Thyroid gland (tissue), 4 donors: ENCODE measurements at regions not wholly inside any gene's neighbourhood (a gene's known extent, or its start where the extent isn't known, plus 50 kb on each side); places are given as distances from the start of the nearest gene placed in this dataset.

Experiments
- CTCF ChIP-seq, 6 experiments: fragments of 200-600 bp in 3 of 6; fragments of 450-650 bp in 3 of 6; sonication (generic) in 3 of 6; IDR thresholded peaks; one replicate each; pipeline ENCODE4 v1.5.1; 2016 to 2019; ENCODE audit warnings: antibody characterized with exemption in 6 of 6, mild to moderate bottlenecking in 2 of 6, inconsistent platforms in 1 of 6, moderate library complexity in 1 of 6
- POLR2A ChIP-seq, 2 donors: fragments of 450-650 bp; IDR thresholded peaks; one replicate each; pipeline ENCODE4 v1.6.1; 2017; ENCODE audit warnings: antibody characterized with exemption in 2 of 2, mild to moderate bottlenecking in 2 of 2, moderate library complexity in 1 of 2

GRCh38 chr5:162637481-162637880 is 569.9 kb downstream of the GABRG2 start:
- no peak for TF ChIP-seq CTCF (IDR thresholded peaks at IDR 0.05)
- no peak for TF ChIP-seq POLR2A (IDR thresholded peaks at IDR 0.05)
